ENCODE measurements at regions not wholly inside any gene's neighbourhood (a gene's known extent, or its start where the extent isn't known, plus 50 kb on each side); places are given as distances from the start of the nearest gene placed in this dataset.

GRCh38 chr21:26719750-26720149 is 125.5 kb downstream of the ADAMTS1 start:
- ChIA-PET CTCF (interaction anchor here (0.8 kb wide), 1 partner anchor 57 kb away, joined by 3 read pairs; no protein-coding TSS in a partner anchor), POLR2A (no interaction called here)
- DNase-seq (ENCODE audit: extremely low spot score): no peak
- TF ChIP-seq CTCF (IDR thresholded peaks at IDR 0.05; ENCODE audit: control extremely low read depth, extremely low read depth, low read depth, missing control alignments): no peak

GRCh38 chr21:26717146-26717739 is 128.0 kb downstream of the ADAMTS1 start:
- DNase-seq (ENCODE audit: extremely low spot score): peak; percentile 13
- ChIA-PET CTCF (interaction anchor here (0.7 to 3.3 kb wide), 18 partner anchors 9 to 1109 kb away, joined by 3 to 19 read pairs (median 4); no protein-coding TSS in a partner anchor), POLR2A (no interaction called here)
- peak; percentile 38 for TF ChIP-seq CTCF (IDR thresholded peaks at IDR 0.05; ENCODE audit: control extremely low read depth, extremely low read depth, low read depth, missing control alignments)

- CTCF ChIA-PET: interaction anchor here (1.2 to 3.3 kb wide), 8 partner anchors 7 to 984 kb away, joined by 3 to 19 read pairs (median 7); no protein-coding TSS in a partner anchor
- peak; percentile 20 for DNase-seq (ENCODE audit: extremely low spot score)
- TF ChIP-seq CTCF (IDR thresholded peaks at IDR 0.05; ENCODE audit: control extremely low read depth, extremely low read depth, low read depth, missing control alignments): peak; percentile 70
- POLR2A ChIA-PET: no interaction called here
Measured at GRCh38 chr21:26715878-26716506, 129.2 kb downstream of the ADAMTS1 start.

- DNase-seq (ENCODE audit: extremely low spot score): no peak
- ChIA-PET CTCF (interaction anchor here (1.5 to 1.9 kb wide), 2 partner anchors 36 to 985 kb away, joined by 3 to 5 read pairs; no protein-coding TSS in a partner anchor), POLR2A (no interaction called here)
- TF ChIP-seq CTCF (IDR thresholded peaks at IDR 0.05; ENCODE audit: control extremely low read depth, extremely low read depth, low read depth, missing control alignments): no peak
Measured at GRCh38 chr21:26715116-26715515, 130.1 kb downstream of the ADAMTS1 start.

- ChIA-PET POLR2A (no interaction called here), CTCF (no interaction called here)
- no peak for TF ChIP-seq CTCF (IDR thresholded peaks at IDR 0.05; ENCODE audit: control extremely low read depth, extremely low read depth, low read depth, missing control alignments)
- DNase-seq (ENCODE audit: extremely low spot score): no peak
Measured at GRCh38 chr21:26710155-26710554, 135.1 kb downstream of the ADAMTS1 start.

GRCh38 chr21:26709090-26709489 is 136.0 kb upstream of the CYYR1 start:
- POLR2A ChIA-PET: no interaction called here
- no peak for TF ChIP-seq CTCF (IDR thresholded peaks at IDR 0.05; ENCODE audit: control extremely low read depth, extremely low read depth, low read depth, missing control alignments)
- no peak for DNase-seq (ENCODE audit: extremely low spot score)
- CTCF ChIA-PET: interaction anchor here (2.3 kb wide), 1 partner anchor 8 kb away, joined by 13 read pairs; no protein-coding TSS in a partner anchor
